Neutrophil (primary cell): ENCODE measurements at regions not wholly inside any gene's neighbourhood (a gene's known extent, or its start where the extent isn't known, plus 50 kb on each side); places are given as distances from the start of the nearest gene placed in this dataset.

Source experiments
- H3K27ac ChIP-seq: fragments of 200-600 bp; sonication (generic); 2 replicates; pipeline ENCODE4 v1.5.1; 2016; ENCODE audit warnings: mild to moderate bottlenecking, moderate library complexity
- H3K27me3 ChIP-seq: fragments of 200-600 bp; sonication (generic); 2 replicates; pipeline ENCODE4 v1.6.0; 2016; ENCODE audit warnings: mild to moderate bottlenecking
- H3K36me3 ChIP-seq: fragments of 200-600 bp; sonication (generic); 2 replicates; pipeline ENCODE4 v1.5.1; 2017
- H3K4me1 ChIP-seq, 2 experiments: fragments of 200-600 bp in 1 of 2; sonication (generic) in 1 of 2; 1 replicate in 1 of 2; 2 replicates in 1 of 2; pipeline versions ENCODE4 v1.5.1 to v1.6.1; 2013 to 2016; ENCODE audit warnings: low read depth in 1 of 2, low read length in 1 of 2, mild to moderate bottlenecking in 1 of 2, moderate library complexity in 1 of 2; ENCODE audit not compliant: control insufficient read depth in 1 of 2, insufficient read depth in 1 of 2
- H3K4me3 ChIP-seq, 2 experiments: fragments of 200-600 bp in 1 of 2; sonication (generic) in 1 of 2; 1 replicate in 1 of 2; 2 replicates in 1 of 2; pipeline ENCODE4 v1.5.1; 2013 to 2016; ENCODE audit warnings: low read depth in 1 of 2, low read length in 1 of 2, mild to moderate bottlenecking in 1 of 2, moderate library complexity in 1 of 2
- H3K9me3 ChIP-seq: fragments of 200-600 bp; sonication (generic); 2 replicates; pipeline ENCODE4 v1.5.1; 2016
- CTCF ChIP-seq: fragments of 200-600 bp; sonication (generic); IDR thresholded peaks from 2 replicates; pipeline ENCODE4 v1.5.1; 2016; ENCODE audit warnings: antibody characterized with exemption

GRCh38 chr14:87076146-87076545 lies 916.8 kb downstream of the GALC start:
- H3K9me3 ChIP-seq: no peaks in the 10 kb centered on the region
- no peak overlapping the region for H3K27ac ChIP-seq
- no peak for TF ChIP-seq CTCF
- H3K4me1 ChIP-seq: no peaks in the 10 kb centered on the region
- no peaks in the 10 kb centered on the region for H3K36me3 ChIP-seq
- no peak overlapping the region for H3K4me3 ChIP-seq
- no peaks in the 10 kb centered on the region for H3K27me3 ChIP-seq

GRCh38 chr14:87073880-87074570 lies 919.0 kb downstream of the GALC start:
- Histone ChIP-seq H3K27me3 (no peaks in the 10 kb centered on the region), H3K36me3 (no peaks in the 10 kb centered on the region), H3K4me1 (no peaks in the 10 kb centered on the region), H3K4me3 (no peak overlapping the region), H3K27ac (no peak overlapping the region), H3K9me3 (no peaks in the 10 kb centered on the region)
- no peak for TF ChIP-seq CTCF

- H3K9me3 ChIP-seq: no peaks in the 10 kb centered on the region
- no peaks in the 10 kb centered on the region for H3K36me3 ChIP-seq
- H3K27ac ChIP-seq: no peak overlapping the region
- no peak overlapping the region for H3K4me3 ChIP-seq
- no peaks in the 10 kb centered on the region for H3K27me3 ChIP-seq
- TF ChIP-seq CTCF: no peak
- no peaks in the 10 kb centered on the region for H3K4me1 ChIP-seq
These were observed 925.4 kb downstream of the GALC start for GRCh38 chr14:87067591-87067990.

GRCh38 chr14:87067061-87067460 lies 925.9 kb downstream of the GALC start:
- H3K4me3 ChIP-seq: no peak overlapping the region
- no peak for TF ChIP-seq CTCF
- no peaks in the 10 kb centered on the region for H3K36me3 ChIP-seq
- no peak overlapping the region for H3K27ac ChIP-seq
- no peaks in the 10 kb centered on the region for H3K4me1 ChIP-seq
- H3K27me3 ChIP-seq: no peaks in the 10 kb centered on the region
- H3K9me3 ChIP-seq: no peaks in the 10 kb centered on the region

GRCh38 chr14:87066221-87066817 lies 926.7 kb downstream of the GALC start:
- no peaks in the 10 kb centered on the region for H3K27me3 ChIP-seq
- no peak overlapping the region for H3K4me3 ChIP-seq
- no peak for TF ChIP-seq CTCF
- no peaks in the 10 kb centered on the region for H3K36me3 ChIP-seq
- no peaks in the 10 kb centered on the region for H3K9me3 ChIP-seq
- H3K4me1 ChIP-seq: no peaks in the 10 kb centered on the region
- H3K27ac ChIP-seq: no peak overlapping the region
